Fibroblast of lung (primary cell): ENCODE measurements at regions not wholly inside any gene's neighbourhood (a gene's known extent, or its start where the extent isn't known, plus 50 kb on each side); places are given as distances from the start of the nearest gene placed in this dataset.

ENCODE experiments used
- DNase-seq, 2 donors: peaks; one replicate each; pipeline versions ENCODE4 v3.0.0 to v3.0.0-alpha.2; 2010; ENCODE audit warnings: low read depth in 2 of 2
- H2AFZ ChIP-seq: 2 replicates; pipeline ENCODE4 v1.5.1; 2012; ENCODE audit warnings: low read length, control low read depth, inconsistent platforms
- H3K27ac ChIP-seq: 2 replicates; pipeline ENCODE4 v1.5.1; 2011; ENCODE audit warnings: low read length, control low read depth; ENCODE audit not compliant: insufficient read depth
- H3K27me3 ChIP-seq: 2 replicates; pipeline ENCODE4 v1.5.1; 2011; ENCODE audit warnings: mild to moderate bottlenecking, low read length; ENCODE audit not compliant: control insufficient read depth, insufficient read depth
- H3K36me3 ChIP-seq: 2 replicates; pipeline ENCODE4 v1.5.1; 2011; ENCODE audit warnings: low read length; ENCODE audit not compliant: control insufficient read depth, insufficient read depth
- H3K4me1 ChIP-seq: 2 replicates; pipeline ENCODE4 v1.5.1; 2011; ENCODE audit warnings: low read length; ENCODE audit not compliant: control insufficient read depth, insufficient read depth; ENCODE audit errors: extremely low read depth
- H3K4me2 ChIP-seq: 2 replicates; pipeline ENCODE4 v1.5.1; 2011; ENCODE audit warnings: low read length, control low read depth; ENCODE audit not compliant: insufficient read depth; ENCODE audit errors: extremely low read depth
- H3K4me3 ChIP-seq, 4 experiments: fragments of 200-600 bp in 1 of 4; sonication (generic) in 1 of 4; replicated peaks in 1 of 4; 2 replicates each; pipeline ENCODE4 v1.5.1; 2011 to 2016; ENCODE audit warnings: low read length in 4 of 4, low read depth in 3 of 4, mild to moderate bottlenecking in 3 of 4, control low read depth in 2 of 4, inconsistent platforms in 1 of 4, mixed read lengths in 1 of 4; ENCODE audit not compliant: insufficient read depth in 1 of 4; ENCODE audit errors: control extremely low read depth in 1 of 4
- H3K79me2 ChIP-seq: 2 replicates; pipeline ENCODE4 v1.5.1; 2012; ENCODE audit warnings: mild to moderate bottlenecking, low read length, inconsistent platforms; ENCODE audit not compliant: control insufficient read depth, insufficient read depth
- H3K9ac ChIP-seq: 2 replicates; pipeline ENCODE4 v1.5.1; 2011; ENCODE audit warnings: mild to moderate bottlenecking, low read length, control low read depth; ENCODE audit not compliant: insufficient read depth
- H3K9me3 ChIP-seq: 2 replicates; pipeline ENCODE4 v1.5.1; 2012; ENCODE audit warnings: low read depth, low read length; ENCODE audit not compliant: control insufficient read depth, insufficient read depth
- H4K20me1 ChIP-seq: 2 replicates; pipeline ENCODE4 v1.5.1; 2011; ENCODE audit warnings: low read length; ENCODE audit not compliant: control insufficient read depth, insufficient read depth; ENCODE audit errors: extremely low read depth
- EZH2 ChIP-seq: IDR thresholded peaks from 2 replicates; pipeline ENCODE4 v1.5.1; 2012; ENCODE audit warnings: low read length, control low read depth, mild to moderate bottlenecking; ENCODE audit errors: missing control alignments
- TF ChIP-seq, protein P1 (sequence below), 2 donors: IDR thresholded peaks in 1 of 2; conservative IDR thresholded peaks in 1 of 2; 1 replicate in 1 of 2; 2 replicates in 1 of 2; pipeline ENCODE4 v1.5.1; 2011 to 2012; ENCODE audit warnings: low read length in 2 of 2, control low read depth in 1 of 2, inconsistent platforms in 1 of 2, low read depth in 1 of 2, mild to moderate bottlenecking in 1 of 2

- no peak for TF ChIP-seq EZH2
- TF ChIP-seq, protein P1, sequence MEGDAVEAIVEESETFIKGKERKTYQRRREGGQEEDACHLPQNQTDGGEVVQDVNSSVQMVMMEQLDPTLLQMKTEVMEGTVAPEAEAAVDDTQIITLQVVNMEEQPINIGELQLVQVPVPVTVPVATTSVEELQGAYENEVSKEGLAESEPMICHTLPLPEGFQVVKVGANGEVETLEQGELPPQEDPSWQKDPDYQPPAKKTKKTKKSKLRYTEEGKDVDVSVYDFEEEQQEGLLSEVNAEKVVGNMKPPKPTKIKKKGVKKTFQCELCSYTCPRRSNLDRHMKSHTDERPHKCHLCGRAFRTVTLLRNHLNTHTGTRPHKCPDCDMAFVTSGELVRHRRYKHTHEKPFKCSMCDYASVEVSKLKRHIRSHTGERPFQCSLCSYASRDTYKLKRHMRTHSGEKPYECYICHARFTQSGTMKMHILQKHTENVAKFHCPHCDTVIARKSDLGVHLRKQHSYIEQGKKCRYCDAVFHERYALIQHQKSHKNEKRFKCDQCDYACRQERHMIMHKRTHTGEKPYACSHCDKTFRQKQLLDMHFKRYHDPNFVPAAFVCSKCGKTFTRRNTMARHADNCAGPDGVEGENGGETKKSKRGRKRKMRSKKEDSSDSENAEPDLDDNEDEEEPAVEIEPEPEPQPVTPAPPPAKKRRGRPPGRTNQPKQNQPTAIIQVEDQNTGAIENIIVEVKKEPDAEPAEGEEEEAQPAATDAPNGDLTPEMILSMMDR (conservative IDR thresholded peaks at IDR 0.05 in 1 of 2, IDR thresholded peaks at IDR 0.05 in 1 of 2; ENCODE audit: low read depth in 1 of 2, low read length in 2 of 2): no peak
- Histone ChIP-seq H3K4me1 (peaks cover 19% of the 10 kb centered on the region), H3K79me2 (no peaks in the 10 kb centered on the region), H2AFZ (no peak overlapping the region), H3K36me3 (no peaks in the 10 kb centered on the region), H3K27me3 (no peaks in the 10 kb centered on the region), H3K9ac (no peak overlapping the region), H3K4me2 (no peak overlapping the region), H3K27ac (no peak overlapping the region), H3K9me3 (no peaks in the 10 kb centered on the region), H4K20me1 (no peaks in the 10 kb centered on the region), H3K4me3 (no peak overlapping the region)
- peak; percentile 65 to 78 for DNase-seq
Observed at GRCh38 chr12:69056743-69057515, 124.0 kb upstream of the CPM start.

GRCh38 chr12:69057742-69058141 is 124.8 kb upstream of the CPM start:
- Histone ChIP-seq H4K20me1 (no peaks in the 10 kb centered on the region), H3K79me2 (no peaks in the 10 kb centered on the region), H3K9me3 (no peaks in the 10 kb centered on the region), H3K4me1 (peaks cover 19% of the 10 kb centered on the region), H3K4me3 (no peak overlapping the region), H2AFZ (no peak overlapping the region), H3K27ac (no peak overlapping the region), H3K36me3 (no peaks in the 10 kb centered on the region), H3K9ac (no peak overlapping the region), H3K4me2 (no peak overlapping the region), H3K27me3 (no peaks in the 10 kb centered on the region)
- no peak for TF ChIP-seq EZH2
- TF ChIP-seq, protein P1 (conservative IDR thresholded peaks at IDR 0.05 in 1 of 2, IDR thresholded peaks at IDR 0.05 in 1 of 2; ENCODE audit: low read depth in 1 of 2, low read length in 2 of 2): no peak
- no peak for DNase-seq

DNA sequence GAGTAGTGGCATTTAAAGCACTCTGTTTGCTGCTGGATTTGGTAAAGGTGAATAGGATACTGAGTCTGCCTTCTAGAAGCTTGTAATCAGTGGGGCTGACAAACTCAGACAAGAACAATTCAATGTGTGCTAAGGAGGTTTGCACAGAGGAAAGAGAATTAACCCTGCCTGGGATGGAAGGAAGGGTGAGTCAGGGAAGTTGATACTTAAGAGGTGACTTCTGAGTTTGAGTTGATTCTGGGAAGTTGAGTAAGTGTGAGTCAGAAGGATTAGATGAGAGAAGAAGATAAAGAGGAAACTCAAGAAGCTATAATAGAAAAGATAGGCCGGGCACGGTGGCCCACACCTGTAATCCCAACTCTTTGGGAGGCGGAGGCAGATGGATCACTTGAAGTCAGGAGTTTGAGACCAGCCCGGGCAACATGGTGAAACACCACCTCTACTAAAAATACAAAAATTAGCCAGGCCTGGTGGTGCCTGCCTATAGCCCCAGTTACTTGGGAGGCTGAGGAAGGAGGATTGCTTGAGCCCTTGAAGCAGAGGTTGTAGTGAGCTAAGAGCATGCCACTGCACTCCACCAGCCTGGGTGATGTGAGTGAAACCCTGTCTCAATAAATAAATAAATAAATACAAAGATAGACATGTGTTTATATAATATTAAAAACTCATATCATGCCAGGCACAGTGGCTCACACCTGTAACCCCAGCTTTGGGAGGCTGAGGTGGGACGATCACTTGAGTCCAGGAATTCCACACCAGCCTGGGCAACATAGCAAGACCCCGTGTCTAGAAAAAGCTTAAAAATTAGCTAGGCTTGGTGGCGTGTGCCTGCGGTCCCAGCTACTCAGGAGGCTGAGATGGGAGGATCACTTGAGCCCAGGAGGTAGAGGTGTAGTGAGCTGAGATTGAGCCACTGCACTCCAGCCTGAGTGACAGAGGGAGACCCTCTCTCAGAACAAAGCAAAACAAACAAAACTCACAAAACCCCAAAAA is 126.8 kb upstream of the CPM start:
- peak overlapping the region; percentile 20 for H3K4me2 ChIP-seq
- no peaks in the 10 kb centered on the region for H3K27me3 ChIP-seq
- no peaks in the 10 kb centered on the region for H3K36me3 ChIP-seq
- H3K27ac ChIP-seq: peak overlapping the region; percentile 65
- peak; percentile 75 to 96 for DNase-seq
- no peak overlapping the region for H3K4me3 ChIP-seq
- no peaks in the 10 kb centered on the region for H3K9me3 ChIP-seq
- no peaks in the 10 kb centered on the region for H3K79me2 ChIP-seq
- H3K9ac ChIP-seq: no peak overlapping the region
- TF ChIP-seq, protein P1 (conservative IDR thresholded peaks at IDR 0.05 in 1 of 2, IDR thresholded peaks at IDR 0.05 in 1 of 2; ENCODE audit: low read depth in 1 of 2, low read length in 2 of 2): no peak
- no peak for TF ChIP-seq EZH2
- H3K4me1 ChIP-seq: peaks cover 14% of the 10 kb centered on the region
- H2AFZ ChIP-seq: no peak overlapping the region
- H4K20me1 ChIP-seq: no peaks in the 10 kb centered on the region
